AG09319 (cell line): ENCODE measurements at regions not wholly inside any gene's neighbourhood (a gene's known extent, or its start where the extent isn't known, plus 50 kb on each side); places are given as distances from the start of the nearest gene placed in this dataset.

ENCODE experiments used
- DNase-seq: peaks from one replicate; pipeline ENCODE4 v3.0.0-alpha.2; 2010; ENCODE audit warnings: low read depth; ENCODE audit errors: extremely low read depth
- CTCF ChIP-seq: IDR thresholded peaks from 2 replicates; pipeline ENCODE4 v1.5.1; 2011; ENCODE audit warnings: low read depth, mild to moderate bottlenecking, inconsistent platforms, low read length, moderate library complexity

DNA sequence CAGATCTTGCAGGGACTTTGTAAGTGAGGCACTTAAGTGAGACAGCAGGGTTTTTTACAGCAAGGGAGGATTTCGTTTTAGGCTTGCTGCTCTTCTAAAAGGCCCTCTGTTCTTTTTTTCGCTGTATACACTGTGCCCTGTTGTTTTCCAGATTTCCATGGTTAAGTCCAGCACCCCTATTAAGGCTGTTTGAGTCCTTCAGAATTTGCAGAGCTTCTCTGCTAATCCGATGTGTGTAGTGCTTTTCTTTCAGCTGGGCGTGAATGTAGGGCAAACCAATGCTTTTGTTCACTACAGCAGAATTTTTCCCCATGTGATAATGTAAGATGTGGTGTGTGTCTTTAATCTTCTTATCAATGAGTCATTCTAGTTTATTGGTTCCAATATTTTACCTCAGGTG is 200.5 kb upstream of the RREB1 start:
- DNase-seq: no peak
- TF ChIP-seq CTCF: no peak

DNA sequence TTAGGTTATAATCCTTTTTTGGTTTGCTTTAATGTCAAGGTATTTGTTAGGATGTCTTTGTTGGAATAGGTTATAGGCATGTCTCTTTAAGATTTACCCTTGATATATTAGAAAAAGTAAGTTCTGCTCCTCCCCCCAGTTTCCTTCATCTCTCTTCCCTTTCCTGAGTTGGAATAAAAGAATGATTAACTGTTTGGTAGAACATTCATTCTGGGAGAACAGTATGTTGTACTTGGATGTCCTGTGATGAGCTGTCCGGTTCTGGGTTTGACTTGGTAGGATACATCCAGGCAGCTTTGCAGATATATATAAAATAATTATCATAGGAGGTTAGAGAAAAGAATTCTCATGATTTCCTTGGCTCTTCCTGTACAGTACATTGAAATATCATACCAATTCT is 199.6 kb upstream of the RREB1 start:
- no peak for DNase-seq
- TF ChIP-seq CTCF: no peak

- no peak for DNase-seq
- no peak for TF ChIP-seq CTCF
Measured at GRCh38 chr6:6909111-6909510, 198.7 kb upstream of the RREB1 start.

- TF ChIP-seq CTCF: no peak
- no peak for DNase-seq
Measured at GRCh38 chr6:6910734-6911295, 196.9 kb upstream of the RREB1 start.

DNA sequence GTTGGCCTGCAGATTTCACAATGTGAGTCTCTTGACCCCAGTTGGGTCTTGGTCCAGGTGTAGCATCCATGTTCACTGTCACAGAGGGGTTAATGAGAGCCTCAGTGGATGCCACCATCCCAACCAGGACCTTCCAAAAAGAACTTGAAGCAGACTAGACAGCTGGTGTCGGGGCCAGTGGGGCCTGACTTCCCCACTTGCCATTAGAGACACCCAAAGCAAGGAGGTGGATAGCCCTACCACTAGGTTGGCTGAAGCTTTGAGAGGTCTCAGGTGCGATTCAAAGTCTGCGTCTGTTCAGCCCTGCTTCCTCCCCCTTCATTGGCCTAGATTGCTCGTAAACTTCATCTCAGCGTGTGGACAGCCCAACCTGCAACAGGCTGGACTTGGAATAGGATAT is 196.4 kb upstream of the RREB1 start:
- no peak for DNase-seq
- no peak for TF ChIP-seq CTCF

- TF ChIP-seq CTCF: no peak
- no peak for DNase-seq
Measured at GRCh38 chr6:6912817-6913744, 194.7 kb upstream of the RREB1 start.

GRCh38 chr6:6915219-6915618 is 192.5 kb upstream of the RREB1 start:
- DNase-seq: no peak
- no peak for TF ChIP-seq CTCF
